GM13977 (cell line): ENCODE measurements at regions not wholly inside any gene's neighbourhood (a gene's known extent, or its start where the extent isn't known, plus 50 kb on each side); places are given as distances from the start of the nearest gene placed in this dataset.
"Not testable (repeated sequence)": the region's sequence is repeated elsewhere in the genome, so short reads cannot be mapped to it uniquely, and the experiment has no call there.

Experiments used
- DNase-seq: peaks from one replicate; pipeline ENCODE4 v3.0.0; 2012; ENCODE audit warnings: low spot score
- CTCF ChIP-seq: IDR thresholded peaks from 2 replicates; pipeline ENCODE4 v1.5.1; 2012; ENCODE audit warnings: mild to moderate bottlenecking, control low read depth; ENCODE audit not compliant: insufficient read depth; ENCODE audit errors: extremely low read depth, missing control alignments
- in situ Hi-C: fragments of 300-500 bp; cut with MboI; formaldehyde crosslinking; loops from one replicate; pipeline ENCODE4 v1.12.0; 2022; ENCODE audit warnings: low sequenced_read_pairs, low pct_unique_long_range_greater_than_20kb, mixed read lengths, inconsistent platforms; ENCODE audit not compliant: unreplicated experiment

GRCh38 chr9:23041466-23041865, 594.8 kb downstream of the DMRTA1 start:
- DNase-seq, result no peak
- TF ChIP-seq CTCF, result no peak
- in situ Hi-C loops, result no loop called here

DNA sequence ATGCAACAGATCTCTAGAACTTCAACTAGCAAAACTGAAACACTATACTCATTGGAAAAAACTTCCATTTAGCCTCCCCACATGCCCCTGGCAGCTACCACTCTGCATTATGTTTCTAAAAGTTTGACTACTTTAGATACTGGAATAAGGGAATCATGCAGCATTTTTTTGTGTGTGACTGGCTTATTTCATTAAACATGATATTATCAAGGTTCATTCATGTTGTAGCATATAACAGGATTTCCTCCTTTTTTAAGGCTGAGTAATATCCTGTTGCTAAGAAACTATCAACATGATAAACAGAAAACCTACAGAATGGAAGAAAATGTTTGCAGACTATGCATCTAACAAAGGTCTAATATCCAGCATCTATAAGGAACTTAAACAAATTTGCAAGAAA, 597.9 kb downstream of the DMRTA1 start:
- no peak for DNase-seq
- in situ Hi-C loops, result no loop called here
- no peak for TF ChIP-seq CTCF

DNA sequence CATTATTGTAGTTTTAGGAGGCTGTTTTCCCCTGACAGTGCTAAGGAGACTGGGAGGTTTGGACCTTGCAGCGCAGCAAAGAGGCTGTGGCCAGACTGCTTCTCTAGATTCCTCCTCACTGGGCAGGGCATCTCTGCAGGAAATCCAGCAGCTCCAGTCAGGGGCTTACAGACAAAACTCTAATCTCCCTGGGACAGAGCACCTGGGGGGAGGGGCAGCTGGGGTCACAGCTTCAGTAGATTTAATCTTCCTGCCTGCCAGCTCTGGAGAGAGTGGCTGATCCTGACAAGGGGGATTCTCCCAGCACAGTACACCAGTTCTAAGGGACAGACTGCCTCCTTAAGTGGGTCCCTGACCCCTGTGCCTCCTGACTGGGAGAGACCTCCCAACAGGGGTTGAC, 599.4 kb downstream of the DMRTA1 start:
- in situ Hi-C loops, result not testable (repeated sequence)

DNA sequence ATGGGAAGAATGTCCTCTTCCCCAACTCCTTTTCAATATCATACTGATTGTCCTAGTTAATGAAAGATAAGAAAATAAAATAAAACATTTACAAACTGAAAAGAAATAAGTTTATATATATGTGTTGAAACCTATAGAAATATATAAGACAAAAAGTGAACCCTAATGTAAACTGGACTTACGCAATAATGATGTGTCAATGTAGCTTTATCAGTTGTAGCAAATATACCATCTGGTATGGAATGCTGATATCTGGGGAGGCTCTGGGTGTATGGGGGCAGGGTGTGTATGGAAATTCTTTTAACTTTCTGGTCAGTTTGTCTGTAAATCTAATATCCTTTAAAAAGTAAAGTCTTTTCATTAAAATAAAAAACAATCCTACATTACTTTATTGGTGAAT, 603.9 kb downstream of the DMRTA1 start:
- DNase-seq, result no peak
- in situ Hi-C loops, result no loop called here
- TF ChIP-seq CTCF, result no peak

More for the DNA sequence above, 599.4 kb downstream of the DMRTA1 start:
- DNase-seq, result not testable (repeated sequence)

- in situ Hi-C loops, result no loop called here
- no peak for DNase-seq
- TF ChIP-seq CTCF, result no peak
Measured at GRCh38 chr9:23073136-23073535, 626.5 kb downstream of the DMRTA1 start.

GRCh38 chr9:23079798-23080197, 633.2 kb downstream of the DMRTA1 start:
- in situ Hi-C loops, result no loop called here
- no peak for TF ChIP-seq CTCF
- DNase-seq, result no peak

GRCh38 chr9:23081377-23081776, 634.8 kb downstream of the DMRTA1 start:
- in situ Hi-C loops, result no loop called here
- DNase-seq, result no peak
- no peak for TF ChIP-seq CTCF
